RWPE1 (cell line): ENCODE measurements at regions not wholly inside any gene's neighbourhood (a gene's known extent, or its start where the extent isn't known, plus 50 kb on each side); places are given as distances from the start of the nearest gene placed in this dataset.
A peak's percentile ranks its signal among the peaks of the same experiment; 100 is the strongest.

Experiments
- CTCF ChIA-PET: fragments of 350-600 bp; sonication (Branson Sonifier 250); formaldehyde crosslinking; extraction: SDS; loops from one replicate; lab custom pipeline; 2021; lab: Yijun Ruan, JAX
- POLR2A ChIA-PET: fragments of 400-600 bp; formaldehyde crosslinking; extraction: SDS; loops from one replicate; lab custom pipeline; 2020; ENCODE audit warnings: antibody characterized with exemption; ENCODE audit not compliant: low non-redundant PET; lab: Yijun Ruan, JAX
- DNase-seq: peaks from one replicate; pipeline ENCODE4 v3.0.0; 2012; ENCODE audit warnings: low spot score
- H3K27ac ChIP-seq: fragments of 450-650 bp; 2 replicates; pipeline ENCODE4 v1.5.1; 2017
- CTCF ChIP-seq: fragments of 450-650 bp; conservative IDR thresholded peaks from 2 replicates; pipeline ENCODE4 v1.5.1; 2017; ENCODE audit warnings: low read depth, mild to moderate bottlenecking

- no peak for DNase-seq
- CTCF ChIA-PET, result no interaction called here
- TF ChIP-seq CTCF, result no peak
- H3K27ac ChIP-seq, result no peak overlapping the region
- POLR2A ChIA-PET, result interaction anchor here (0.6 kb wide), 1 partner anchor 26 kb away, joined by 3 read pairs; no protein-coding TSS in a partner anchor
These were observed 73.3 kb downstream of the RGS12 start for GRCh38 chr4:3365871-3366842.

DNA sequence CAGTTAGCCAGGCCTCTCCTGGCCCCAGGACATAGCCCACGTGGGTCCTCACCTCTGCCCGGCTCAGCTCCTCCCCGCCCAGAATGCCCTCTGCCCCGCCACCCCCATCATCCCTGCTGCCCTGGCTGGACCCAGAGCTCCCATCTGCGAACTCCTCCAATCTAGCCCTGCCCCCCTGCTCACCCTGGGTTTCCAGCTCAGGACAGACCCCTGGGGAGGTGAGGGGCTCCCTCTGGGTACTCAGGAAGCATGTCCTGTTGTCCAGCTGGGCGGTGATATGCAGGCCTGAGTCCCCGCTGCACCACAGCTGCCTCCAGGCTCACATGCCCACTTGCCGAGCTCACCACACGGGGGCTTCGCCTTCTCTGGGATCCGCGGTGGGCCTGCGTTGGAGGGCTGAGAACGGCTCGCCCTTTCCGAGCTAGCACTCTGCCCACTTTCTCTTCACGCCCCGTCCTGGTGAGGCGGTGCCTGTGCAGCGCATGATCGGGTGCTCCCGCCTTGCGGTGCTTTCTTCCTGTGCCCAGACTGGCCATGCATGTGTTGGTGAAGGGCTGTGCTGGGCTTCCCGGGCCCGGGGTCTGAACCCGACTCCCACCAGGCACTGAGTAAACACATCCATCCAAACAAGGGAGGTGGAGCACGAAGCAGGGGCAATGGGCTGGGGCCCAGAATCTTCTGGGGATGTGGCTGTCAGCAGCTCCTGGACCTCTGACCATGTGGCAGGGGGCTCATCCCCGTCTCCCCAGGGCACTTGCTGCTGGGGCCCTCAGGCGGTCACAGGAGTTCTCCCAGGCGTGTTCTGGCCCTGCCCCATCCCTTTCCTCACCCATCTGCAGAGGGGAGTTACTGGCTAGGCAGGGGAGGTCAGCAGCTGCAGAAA is 74.3 kb downstream of the RGS12 start:
- no peak overlapping the region for H3K27ac ChIP-seq
- no peak for TF ChIP-seq CTCF
- ChIA-PET CTCF (no interaction called here), POLR2A (interaction anchor here (0.6 kb wide), 1 partner anchor 25 kb away, joined by 3 read pairs; no protein-coding TSS in a partner anchor)
- DNase-seq, result no peak

DNA sequence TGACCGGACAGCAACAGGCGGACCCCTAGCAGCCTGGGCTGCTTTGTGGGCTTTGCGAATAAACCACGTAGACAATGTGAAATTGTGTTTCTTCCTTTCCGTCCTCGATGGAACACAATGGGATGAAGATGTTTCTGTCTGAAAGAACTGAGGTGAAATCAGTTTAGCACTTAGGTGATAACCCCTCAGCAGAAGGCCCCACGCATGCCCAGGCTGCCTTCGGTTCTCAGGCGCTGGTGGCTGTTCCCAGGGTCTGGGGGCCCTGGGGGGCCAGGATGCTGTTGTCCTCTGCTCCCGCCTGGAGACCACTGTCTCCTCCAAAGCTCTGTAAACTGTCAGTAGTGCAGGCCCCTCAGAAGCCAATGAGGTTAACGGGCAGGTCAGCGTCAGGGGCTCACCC is 73.9 kb upstream of the HGFAC start:
- no peak for TF ChIP-seq CTCF
- ChIA-PET CTCF (no interaction called here), POLR2A (no interaction called here)
- H3K27ac ChIP-seq, result no peak overlapping the region
- DNase-seq, result no peak

GRCh38 chr4:3368334-3368733 is 73.4 kb upstream of the HGFAC start:
- DNase-seq, result no peak
- ChIA-PET CTCF (no interaction called here), POLR2A (no interaction called here)
- no peak overlapping the region for H3K27ac ChIP-seq
- TF ChIP-seq CTCF, result no peak

DNA sequence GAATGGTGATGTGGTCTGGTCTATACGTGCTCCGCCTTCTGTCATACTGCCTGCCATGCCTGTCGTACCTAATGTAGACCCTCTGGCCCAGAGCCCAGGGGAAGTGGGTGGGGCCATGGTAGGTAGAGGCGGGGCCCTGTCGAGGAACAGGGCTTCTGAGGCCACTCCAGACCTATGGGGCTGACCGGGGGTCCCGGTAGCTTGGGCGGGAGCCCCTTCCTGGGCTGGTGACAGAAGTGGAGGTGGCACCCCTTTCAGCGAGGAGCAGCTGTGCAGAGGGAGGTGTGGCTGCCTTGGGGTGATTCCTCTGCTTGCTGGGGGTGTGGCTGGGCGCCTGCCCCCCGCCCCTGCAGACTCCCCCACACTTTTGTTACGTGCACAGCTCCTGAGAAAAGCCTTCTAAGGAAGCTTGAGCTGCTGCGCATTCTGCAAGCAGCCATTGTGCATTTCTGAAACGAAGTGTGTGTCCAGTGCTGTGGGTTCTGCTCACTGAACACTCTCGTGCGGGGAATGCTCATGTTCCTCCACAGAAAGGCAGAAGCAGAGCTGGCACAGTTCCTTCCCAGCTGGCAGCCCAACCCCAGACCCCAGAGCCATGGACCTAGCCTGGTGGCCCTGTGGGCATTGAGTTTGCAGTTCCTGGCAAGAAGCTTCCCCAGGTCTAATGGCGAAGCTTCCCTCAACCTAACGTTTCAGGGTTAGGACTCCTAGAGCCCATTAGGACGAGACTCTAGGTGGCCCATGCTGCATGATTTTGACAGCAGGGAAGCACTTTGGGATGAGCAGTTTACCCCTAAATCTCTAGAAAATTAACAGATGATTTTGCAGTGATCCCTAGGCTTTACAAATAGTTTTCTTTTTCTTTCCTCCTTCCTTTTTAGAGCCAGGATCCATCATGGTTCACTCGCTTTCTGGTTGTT is 72.7 kb upstream of the HGFAC start:
- ChIA-PET CTCF (interaction anchor here (0.8 kb wide), 1 partner anchor 14 kb away, joined by 3 read pairs; no protein-coding TSS in a partner anchor), POLR2A (no interaction called here)
- DNase-seq, result no peak
- H3K27ac ChIP-seq, result peak overlapping the region; percentile 52
- TF ChIP-seq CTCF, result no peak
